Omental fat pad (tissue), 3 donors: ENCODE measurements at regions not wholly inside any gene's neighbourhood (a gene's known extent, or its start where the extent isn't known, plus 50 kb on each side); places are given as distances from the start of the nearest gene placed in this dataset.

Source experiments
- ATAC-seq: fragments of 150-250 bp; one replicate; pipeline ENCODE4 v1.9.1; 2016; ENCODE audit warnings: mild to moderate bottlenecking, moderate library complexity; ENCODE audit not compliant: low FRiP score
- DNase-seq: peaks from one replicate; pipeline ENCODE4 v3.0.0-alpha.2; 2019; ENCODE audit warnings: low spot score
- TF ChIP-seq, protein P1 (sequence below), 3 donors: fragments of 450-650 bp; IDR thresholded peaks; one replicate each; pipeline ENCODE4 v1.5.1; 2016 to 2017; ENCODE audit warnings: antibody characterized with exemption in 3 of 3, mild to moderate bottlenecking in 3 of 3, moderate library complexity in 2 of 3

DNA sequence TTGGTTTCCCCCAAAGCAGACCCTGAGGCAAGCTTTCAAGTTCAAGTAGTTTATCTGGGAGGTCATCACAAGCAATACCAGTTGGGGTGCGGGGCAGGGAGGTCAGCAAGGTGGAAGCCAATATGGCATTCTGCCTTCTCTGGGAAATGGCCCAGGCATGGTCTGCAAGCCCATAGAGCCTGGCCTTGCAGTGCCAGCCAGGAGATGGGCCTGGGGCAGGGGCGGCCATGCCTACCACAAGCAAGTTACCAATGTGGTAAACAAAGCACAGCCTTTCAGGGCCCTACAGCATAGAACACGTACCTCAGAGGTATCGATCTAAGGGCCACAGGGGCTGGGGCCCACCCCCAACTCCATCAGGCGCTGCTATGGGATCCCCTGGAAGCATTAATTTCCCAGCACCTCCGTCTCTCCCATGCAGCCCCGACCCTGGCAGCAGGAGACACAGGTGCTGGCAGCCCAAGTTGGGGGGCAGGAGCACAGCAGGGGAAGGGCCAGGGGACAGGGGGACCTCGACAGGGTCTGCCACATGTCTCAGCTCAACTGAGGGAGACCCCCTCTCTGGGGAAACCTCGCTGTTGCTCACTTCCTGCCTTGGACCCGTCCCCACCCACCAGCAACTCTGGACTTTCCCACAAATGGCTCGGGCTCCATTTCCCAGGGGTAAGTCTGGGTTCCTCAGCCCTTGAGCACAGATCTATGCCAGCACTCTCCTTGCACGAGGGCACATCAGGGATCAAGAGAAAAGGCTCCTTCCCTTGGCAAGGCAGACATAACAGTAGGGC lies 369.0 kb downstream of the PREX1 start:
- ATAC-seq, result no peak
- no peak for DNase-seq
- TF ChIP-seq, protein P1, sequence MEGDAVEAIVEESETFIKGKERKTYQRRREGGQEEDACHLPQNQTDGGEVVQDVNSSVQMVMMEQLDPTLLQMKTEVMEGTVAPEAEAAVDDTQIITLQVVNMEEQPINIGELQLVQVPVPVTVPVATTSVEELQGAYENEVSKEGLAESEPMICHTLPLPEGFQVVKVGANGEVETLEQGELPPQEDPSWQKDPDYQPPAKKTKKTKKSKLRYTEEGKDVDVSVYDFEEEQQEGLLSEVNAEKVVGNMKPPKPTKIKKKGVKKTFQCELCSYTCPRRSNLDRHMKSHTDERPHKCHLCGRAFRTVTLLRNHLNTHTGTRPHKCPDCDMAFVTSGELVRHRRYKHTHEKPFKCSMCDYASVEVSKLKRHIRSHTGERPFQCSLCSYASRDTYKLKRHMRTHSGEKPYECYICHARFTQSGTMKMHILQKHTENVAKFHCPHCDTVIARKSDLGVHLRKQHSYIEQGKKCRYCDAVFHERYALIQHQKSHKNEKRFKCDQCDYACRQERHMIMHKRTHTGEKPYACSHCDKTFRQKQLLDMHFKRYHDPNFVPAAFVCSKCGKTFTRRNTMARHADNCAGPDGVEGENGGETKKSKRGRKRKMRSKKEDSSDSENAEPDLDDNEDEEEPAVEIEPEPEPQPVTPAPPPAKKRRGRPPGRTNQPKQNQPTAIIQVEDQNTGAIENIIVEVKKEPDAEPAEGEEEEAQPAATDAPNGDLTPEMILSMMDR (IDR thresholded peaks at IDR 0.05), result no peak

- TF ChIP-seq, protein P1 (IDR thresholded peaks at IDR 0.05), result no peak
- no peak for ATAC-seq
- no peak for DNase-seq
Measured at GRCh38 chr20:48458003-48458377, 369.8 kb downstream of the PREX1 start.

GRCh38 chr20:48457193-48458002 lies 370.4 kb downstream of the PREX1 start:
- ATAC-seq (no peak), DNase-seq (no peak)
- TF ChIP-seq, protein P1 (IDR thresholded peaks at IDR 0.05), result no peak

DNA sequence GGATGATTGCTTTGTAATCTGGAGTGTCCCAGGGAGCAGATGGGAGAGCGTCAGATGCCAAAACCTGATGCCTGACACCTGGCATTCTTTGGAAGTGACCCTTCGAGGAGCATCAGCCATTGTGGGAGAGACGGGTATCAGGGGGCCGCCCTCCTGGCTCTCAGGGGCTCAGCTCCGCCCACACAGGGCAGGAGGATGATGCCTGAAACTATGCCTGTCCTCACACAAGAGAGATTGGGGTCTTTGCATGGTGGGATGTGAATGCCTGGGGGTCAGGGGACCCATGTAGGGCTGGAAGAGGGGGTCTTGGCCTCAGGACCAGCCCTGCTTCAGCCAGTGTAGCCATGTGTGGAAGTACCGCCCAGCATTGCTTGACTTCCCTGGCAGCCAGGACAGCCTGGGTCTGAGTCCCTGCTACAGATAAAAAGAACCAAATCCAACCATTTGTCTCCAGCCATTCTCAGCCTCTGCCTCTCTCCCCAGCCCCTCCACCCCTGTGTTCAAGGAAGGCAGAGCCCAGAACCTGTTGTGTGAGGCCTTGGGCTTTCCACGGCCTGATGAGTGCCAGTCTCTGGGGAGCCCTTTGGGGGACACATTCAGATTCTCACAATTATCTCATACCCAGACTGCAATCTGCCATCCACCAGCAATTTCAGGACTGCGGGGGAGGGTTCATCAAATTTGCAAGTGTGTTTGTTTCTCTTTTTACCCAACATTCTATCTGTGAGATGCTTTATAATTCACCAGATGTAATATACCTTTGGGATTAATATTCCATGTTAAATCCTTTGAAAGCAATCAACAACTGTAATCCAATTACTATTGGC lies 371.2 kb downstream of the PREX1 start:
- TF ChIP-seq, protein P1 (IDR thresholded peaks at IDR 0.05), result no peak
- ATAC-seq (no peak), DNase-seq (no peak)

DNA sequence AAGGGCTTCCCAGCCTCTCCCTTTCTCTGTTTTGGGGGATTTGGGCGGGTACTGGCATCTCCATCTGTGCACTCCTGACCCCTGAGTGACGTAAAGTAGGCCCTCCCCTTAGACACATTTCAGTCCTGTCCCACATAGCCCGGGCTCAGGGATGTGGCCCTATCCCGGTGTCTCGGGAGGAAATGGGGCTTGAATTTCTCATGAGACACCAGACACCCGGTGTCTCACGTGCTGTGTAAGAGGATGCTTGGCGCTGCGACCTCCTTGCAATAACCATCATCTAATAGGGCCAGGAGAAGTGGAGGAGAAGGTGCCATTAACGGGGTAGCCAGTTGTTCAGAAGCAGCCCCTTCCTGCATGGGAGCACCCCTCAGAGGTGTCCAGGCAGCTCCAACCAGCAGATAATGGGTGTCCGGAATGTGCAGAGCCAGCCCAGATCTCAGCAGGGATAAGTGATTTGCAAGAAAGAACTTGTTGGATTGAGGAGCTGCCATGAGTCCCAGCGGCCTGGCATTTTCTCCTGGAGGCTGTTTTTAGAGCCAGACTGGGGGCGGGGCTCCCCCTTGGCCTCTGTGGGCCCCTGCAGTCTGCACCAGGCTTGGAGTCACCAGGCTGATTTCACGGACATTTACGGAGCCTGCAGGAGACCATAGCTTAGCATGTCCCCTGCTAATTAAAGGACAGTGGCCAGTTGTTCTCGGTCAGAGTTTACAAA lies 372.0 kb downstream of the PREX1 start:
- ATAC-seq, result no peak
- no peak for DNase-seq
- TF ChIP-seq, protein P1 (IDR thresholded peaks at IDR 0.05), result no peak

DNA sequence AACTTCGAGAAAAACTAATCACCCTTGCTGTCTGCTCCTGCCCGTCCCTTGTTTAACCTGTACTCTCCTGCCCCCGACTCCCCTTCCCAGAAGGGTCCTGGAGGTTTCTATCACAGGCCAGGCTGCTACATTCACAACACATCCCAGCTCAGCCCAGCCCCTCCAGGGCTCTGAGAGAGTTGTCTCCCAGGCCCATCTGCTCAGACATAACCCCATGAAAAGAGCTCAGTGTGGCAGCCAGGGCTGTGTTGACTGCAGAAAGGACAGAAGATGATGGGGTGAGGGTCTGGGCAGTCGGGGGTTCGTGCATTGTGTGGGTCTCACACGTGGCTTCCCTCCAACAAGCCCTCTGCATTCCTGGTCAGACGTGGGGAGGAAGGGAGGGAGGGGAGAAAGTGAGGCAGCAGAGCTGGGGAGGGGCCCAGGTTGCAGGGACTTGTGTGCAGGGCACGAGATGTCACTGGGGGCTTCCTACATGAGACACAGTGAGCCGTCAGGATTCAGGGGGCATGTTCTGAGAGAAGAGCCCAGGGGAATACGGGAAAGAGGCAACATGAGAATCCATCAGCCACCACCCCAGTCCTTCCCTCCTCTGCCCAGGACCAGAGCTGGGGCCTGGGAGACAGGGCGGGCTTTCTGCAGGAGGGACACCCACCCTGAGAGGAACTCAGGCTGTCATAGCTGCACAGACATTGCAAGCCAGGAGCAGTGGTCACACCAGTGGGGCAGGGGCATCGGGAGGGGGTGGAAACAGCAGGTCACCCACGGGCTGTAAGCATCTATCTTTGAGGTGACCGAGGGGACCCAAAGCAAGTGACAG lies 372.9 kb downstream of the PREX1 start:
- no peak for ATAC-seq
- DNase-seq, result no peak
- TF ChIP-seq, protein P1 (IDR thresholded peaks at IDR 0.05), result no peak
